GM19455 (cell line): ENCODE measurements at regions not wholly inside any gene's neighbourhood (a gene's known extent, or its start where the extent isn't known, plus 50 kb on each side); places are given as distances from the start of the nearest gene placed in this dataset.
"Not testable (repeated sequence)": the region's sequence is repeated elsewhere in the genome, so short reads cannot be mapped to it uniquely, and the experiment has no call there.

ENCODE experiments used
- ATAC-seq: cut with Tn5 transposase; IDR thresholded peaks from one replicate; pipeline ENCODE4 v1.9.1; 2021; ENCODE audit not compliant: unreplicated experiment

DNA sequence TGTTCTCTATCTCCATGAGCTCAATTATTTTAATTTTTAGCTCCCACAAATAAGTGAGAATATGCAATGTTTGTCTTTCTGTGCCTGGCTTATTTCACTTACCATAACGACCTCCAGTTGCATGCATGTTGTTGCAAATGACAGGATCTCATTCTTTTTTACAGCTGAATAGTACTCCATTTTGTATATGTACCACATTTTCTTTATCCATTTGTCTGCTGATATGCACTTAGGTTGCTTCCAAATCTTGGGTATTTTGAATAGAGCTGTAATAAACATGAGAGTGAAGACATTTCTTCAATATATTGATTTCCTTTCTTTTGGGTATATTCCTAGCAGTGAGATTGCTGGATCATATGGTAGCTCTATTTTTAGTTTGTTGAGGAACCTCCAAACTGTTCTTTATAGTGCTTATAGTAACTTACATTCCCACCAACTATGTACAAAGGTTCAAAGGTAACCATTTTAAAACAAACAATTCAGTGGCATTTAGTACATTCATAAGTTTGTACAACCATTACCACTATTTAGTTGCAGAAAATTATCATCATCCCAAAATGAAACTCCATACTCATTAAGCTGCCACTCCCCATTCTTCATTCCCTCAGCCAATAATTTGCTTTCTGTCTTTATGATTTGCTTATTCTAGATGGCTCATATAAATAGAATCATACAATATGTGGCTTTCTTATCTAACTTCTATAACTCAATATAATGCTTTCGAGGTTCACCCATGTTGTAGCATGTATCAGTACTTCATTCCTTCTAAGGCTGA lies 255.9 kb upstream of the NFIA start:
- no peak for ATAC-seq

DNA sequence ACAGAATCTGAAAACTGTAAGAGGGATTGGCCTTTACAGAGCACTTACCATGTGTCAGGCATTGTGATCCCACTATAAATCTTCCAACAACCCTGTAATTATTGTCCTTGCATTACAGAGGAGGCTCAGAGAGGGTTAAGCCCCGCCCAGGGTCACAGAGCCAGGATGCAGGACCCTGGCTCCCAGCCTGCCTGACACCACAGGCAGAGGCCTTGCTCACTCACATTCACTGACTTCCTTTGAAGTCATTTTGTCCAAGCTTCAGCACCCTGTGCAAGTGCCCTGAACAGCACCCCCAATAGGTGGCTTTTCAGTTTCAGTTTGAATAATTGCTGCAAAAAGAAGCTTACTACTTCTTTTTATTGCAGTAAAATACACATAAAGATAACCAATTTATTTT lies 256.8 kb upstream of the NFIA start:
- ATAC-seq = no peak

DNA sequence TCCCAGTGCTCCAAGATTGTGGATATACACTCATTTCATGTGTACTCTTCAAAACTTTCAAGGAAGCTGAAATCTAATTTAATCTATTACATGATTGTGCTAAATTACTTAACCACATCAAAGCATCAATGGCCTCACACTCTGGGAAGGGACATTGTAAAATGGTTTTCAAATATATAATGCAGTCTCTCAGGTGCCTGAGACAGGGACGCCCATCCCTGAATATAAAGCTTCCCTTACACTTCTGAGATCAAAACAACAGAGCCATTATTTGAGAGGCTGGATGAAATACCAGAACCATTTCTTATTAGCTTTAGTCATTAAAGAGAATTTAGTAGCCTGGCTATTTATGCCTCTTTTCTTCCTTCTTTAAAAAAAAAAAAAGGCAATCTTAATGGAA lies 259.2 kb upstream of the NFIA start:
- ATAC-seq = no peak

GRCh38 chr1:60822252-60822651 lies 260.1 kb upstream of the NFIA start:
- no peak for ATAC-seq

- no peak for ATAC-seq
Measured at GRCh38 chr1:60821156-60821555, 261.2 kb upstream of the NFIA start.

GRCh38 chr1:60818969-60819701 lies 263.2 kb upstream of the NFIA start:
- no peak for ATAC-seq

GRCh38 chr1:60813071-60813470 lies 269.3 kb upstream of the NFIA start:
- ATAC-seq = no peak

DNA sequence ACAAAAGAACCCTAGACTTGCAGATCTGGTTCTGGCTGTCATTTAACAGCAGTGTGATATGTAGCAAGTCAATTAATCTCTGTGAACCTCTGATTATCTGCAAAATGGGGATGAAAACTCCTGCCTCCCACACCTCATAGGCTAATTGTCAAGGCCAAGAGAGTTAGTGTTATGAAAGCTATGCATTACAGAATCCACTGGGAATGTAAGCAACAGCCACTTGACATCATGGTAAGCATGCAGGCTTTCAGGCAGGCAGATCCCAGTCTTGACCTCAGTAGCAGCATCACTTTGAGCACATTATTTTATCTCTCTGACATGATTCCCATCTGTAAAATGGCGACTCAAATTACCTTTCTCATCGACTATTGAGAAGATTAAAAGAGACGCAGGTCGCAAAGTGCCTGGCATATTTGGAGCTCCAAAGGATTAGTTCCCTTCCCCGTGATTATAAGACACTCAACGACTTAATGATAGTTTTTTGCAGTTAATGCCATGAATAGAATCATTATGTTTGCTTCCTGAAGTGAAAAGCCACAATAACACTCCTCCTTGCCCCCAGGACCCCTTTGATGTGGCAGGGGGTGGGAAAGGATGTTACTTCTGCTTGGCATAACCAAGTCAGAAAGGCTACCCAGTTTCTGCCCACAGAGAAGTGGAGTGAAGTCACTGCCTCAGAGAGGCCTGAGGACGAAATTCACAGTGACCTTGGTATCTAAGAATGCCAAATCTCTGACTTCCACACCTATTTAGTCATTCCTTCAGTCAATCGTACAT lies 273.0 kb upstream of the NFIA start:
- ATAC-seq = no peak

GRCh38 chr1:60808676-60809075 lies 273.7 kb upstream of the NFIA start:
- ATAC-seq = no peak

GRCh38 chr1:60802884-60803283 lies 279.5 kb upstream of the NFIA start:
- ATAC-seq = no peak

DNA sequence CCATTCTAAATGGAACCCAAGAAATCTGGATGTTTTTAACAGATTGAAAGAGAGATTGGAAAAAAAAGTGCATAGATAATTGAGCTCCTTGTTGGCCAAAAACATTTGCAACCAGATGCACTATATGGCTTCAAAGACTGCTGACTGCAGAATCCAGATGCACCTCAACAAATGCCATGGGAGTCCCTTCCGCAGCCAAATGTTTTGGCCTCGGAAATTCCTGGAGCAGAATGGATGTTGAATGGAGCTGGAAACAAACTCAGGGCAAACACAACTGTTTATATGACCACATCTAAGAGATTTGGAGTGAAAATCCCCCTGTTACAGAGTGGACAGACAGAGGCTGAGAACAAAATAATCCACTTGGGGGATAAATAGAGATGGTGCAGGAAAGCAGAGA lies 285.0 kb upstream of the NFIA start:
- no peak for ATAC-seq

DNA sequence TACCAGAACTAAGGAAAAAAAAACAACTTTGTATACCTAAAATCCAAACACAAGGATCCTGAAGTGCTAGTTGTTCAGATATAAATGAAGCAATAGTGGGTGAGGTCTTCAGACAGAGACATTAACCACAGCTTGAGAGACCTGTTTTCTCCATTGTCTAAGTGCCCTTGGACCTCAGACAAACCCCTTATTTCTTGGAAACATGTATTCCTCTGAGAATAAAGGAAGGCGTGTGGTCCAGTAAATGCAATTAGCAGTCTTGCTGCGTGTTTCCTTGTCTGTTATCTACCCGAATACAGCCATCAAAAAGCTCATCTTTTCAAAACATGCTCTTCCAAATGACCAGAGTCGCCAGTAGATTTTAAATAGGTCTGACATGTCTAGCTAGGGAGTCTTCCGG lies 291.1 kb upstream of the NFIA start:
- no peak for ATAC-seq

DNA sequence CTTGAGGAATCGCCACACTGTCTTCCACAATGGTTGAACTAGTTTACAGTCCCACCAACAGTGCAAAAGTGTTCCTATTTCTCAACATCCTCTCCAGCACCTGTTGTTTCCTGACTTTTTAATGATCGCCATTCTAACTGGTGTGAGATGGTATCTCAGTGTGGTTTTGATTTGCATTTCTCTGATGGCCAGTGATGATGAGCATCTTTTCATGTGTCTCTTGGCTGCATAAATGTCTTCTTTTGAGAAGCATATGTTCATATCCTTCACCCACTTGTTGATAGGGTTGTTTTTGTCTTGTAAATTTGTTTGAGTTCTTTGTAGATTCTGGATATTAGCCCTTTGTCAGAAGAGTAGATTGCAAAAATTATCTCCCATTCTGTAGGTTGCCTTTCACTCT lies 309.3 kb upstream of the NFIA start:
- not testable (repeated sequence) for ATAC-seq

GRCh38 chr1:60769082-60769481 lies 313.3 kb upstream of the NFIA start:
- ATAC-seq = no peak

DNA sequence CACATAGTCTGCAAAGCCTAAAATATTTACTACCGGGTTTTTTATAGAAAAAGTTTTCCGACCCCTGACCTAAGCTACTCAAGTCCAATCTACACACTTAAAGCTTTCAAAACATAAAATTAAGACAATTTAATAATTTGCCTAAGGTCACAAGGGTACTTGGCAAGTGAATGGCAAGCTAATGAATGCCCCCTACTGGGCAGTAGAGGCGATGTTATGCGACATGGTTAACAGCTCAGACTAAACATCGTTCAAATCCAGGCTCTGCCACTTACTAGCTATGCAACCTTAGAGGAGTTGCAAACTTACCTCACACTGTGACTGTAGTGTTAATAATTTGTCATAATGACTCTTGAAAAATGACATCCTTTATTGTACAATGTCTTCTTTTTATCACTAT lies 317.2 kb upstream of the NFIA start:
- ATAC-seq = no peak

DNA sequence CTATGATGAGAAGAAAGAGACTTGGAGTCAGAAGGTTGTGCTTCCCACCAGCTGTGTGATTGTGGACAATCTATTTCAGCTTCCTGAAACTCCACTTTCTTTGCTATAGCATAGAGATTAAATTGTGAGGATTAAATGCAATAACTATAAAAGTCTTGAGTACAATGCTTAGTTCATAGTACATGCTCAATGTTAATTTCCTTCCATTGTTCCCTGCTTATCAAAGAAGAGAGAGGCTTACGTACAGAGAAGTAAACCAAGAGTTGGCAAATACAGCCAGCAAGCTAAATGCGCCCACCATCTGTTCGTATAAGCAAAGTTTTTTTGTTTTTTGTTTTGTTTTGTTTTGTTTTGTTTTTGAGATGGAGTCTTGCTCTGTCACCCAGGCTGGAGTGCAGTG lies 317.9 kb upstream of the NFIA start:
- ATAC-seq = no peak

DNA sequence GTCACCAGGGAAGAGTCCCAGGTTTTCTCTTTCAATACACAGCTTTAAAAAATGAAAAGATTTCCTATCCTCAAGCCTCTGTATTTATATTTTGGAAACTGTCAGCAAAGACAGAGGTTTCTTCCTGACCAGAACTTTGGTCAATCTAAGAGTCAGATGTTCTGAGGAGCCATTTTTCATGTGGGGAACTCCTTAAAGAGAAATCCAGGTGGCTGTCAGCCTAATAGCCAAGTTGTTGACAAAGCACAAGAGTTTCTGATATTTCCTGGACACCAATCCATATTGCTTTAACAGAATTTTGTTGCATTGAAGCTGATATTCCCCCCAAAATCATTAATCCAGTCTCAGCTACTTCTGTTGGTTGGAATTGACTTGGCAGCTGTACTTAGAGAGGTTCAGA lies 318.6 kb upstream of the NFIA start:
- no peak for ATAC-seq

GRCh38 chr1:60762911-60763310 lies 319.4 kb upstream of the NFIA start:
- no peak for ATAC-seq

DNA sequence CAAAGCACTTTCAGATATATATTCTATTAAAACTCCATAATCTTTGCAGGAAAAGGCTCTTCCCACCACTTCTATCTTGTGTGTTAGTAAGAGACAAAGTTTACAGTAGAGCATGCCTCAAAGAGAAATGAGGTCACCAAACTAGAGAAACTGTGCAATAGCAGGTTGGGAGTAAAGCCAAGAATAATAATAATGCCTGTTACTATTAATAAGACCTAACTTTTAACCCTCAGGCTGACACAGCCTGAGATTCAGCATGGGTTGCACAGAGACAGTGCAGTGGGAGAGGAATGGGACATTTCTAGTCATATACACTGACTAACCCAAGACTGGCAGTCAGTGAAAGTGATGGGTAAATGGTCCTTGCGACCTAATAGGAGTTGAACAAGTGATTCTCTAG lies 320.2 kb upstream of the NFIA start:
- ATAC-seq = no peak

DNA sequence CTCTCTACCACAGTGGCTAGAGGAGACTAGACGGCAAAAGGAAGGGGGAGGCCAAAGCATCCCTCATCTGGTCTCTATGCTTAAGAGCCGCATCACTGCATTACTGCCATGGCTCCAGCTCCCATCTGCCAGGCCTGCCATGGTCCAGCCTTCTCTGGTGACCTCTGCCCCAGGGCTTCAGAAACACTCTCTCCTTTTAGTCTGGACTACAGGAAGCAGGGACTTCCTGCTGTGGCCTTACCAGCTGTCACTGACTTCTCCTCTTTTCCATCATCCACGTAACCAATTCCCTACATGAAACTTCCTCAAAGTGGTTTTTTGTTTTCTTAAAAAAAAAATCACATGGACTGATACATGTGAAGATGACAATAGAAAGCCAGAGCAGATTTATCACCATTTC lies 323.1 kb upstream of the NFIA start:
- ATAC-seq = no peak

DNA sequence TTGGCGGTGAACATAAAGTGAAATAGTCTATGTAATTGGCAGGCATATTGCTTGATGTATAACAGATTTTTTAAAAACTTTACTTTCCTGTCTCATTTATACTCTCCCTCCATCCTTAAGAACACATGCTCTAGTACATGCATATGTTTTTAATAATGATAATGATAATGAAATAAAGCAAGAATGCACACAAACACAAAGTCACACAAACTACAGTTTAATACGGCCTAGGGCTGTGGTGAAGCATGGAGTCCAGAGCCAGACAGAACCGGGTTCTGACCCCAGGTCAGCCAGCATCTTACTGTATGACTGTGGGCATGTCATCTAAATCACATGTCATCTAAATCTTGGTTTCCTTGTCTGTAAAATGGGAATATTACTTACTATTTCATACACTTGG lies 324.9 kb upstream of the NFIA start:
- ATAC-seq = no peak
